OCI-LY1 (cell line): ENCODE measurements at regions not wholly inside any gene's neighbourhood (a gene's known extent, or its start where the extent isn't known, plus 50 kb on each side); places are given as distances from the start of the nearest gene placed in this dataset.

Experiments
- H2AFZ ChIP-seq: fragments of 200-600 bp; sonication (generic), shearing (Covaris generic); 2 replicates; pipeline ENCODE4 v1.6.0; 2014; ENCODE audit warnings: antibody characterized with exemption, mild to moderate bottlenecking, low read length
- H3F3A ChIP-seq: fragments of 200-600 bp; sonication (generic), shearing (Covaris generic); 2 replicates; pipeline ENCODE4 v1.6.0; 2014; ENCODE audit warnings: mild to moderate bottlenecking, antibody characterized with exemption, low read length, moderate library complexity; ENCODE audit not compliant: insufficient read depth
- H3K27ac ChIP-seq: fragments of 200-600 bp; sonication (generic); 2 replicates; pipeline ENCODE4 v1.5.1; 2014; ENCODE audit warnings: low read length, mixed run types, mild to moderate bottlenecking, low read depth; ENCODE audit not compliant: poor library complexity, severe bottlenecking
- H3K27me3 ChIP-seq: fragments of 200-600 bp; sonication (generic); 2 replicates; pipeline ENCODE4 v1.6.0; 2014; ENCODE audit warnings: antibody characterized with exemption, mild to moderate bottlenecking, low read length, moderate library complexity; ENCODE audit not compliant: insufficient read depth
- H3K36me3 ChIP-seq: fragments of 200-600 bp; sonication (generic); 2 replicates; pipeline ENCODE4 v1.6.1; 2014; ENCODE audit warnings: mild to moderate bottlenecking, antibody characterized with exemption, low read length, moderate library complexity, mixed read lengths; ENCODE audit not compliant: insufficient read depth
- H3K4me1 ChIP-seq: fragments of 200-600 bp; sonication (generic); 2 replicates; pipeline ENCODE4 v1.5.1; 2014; ENCODE audit warnings: mild to moderate bottlenecking, low read length, moderate library complexity; ENCODE audit not compliant: insufficient read depth, severe bottlenecking
- H3K4me2 ChIP-seq: fragments of 200-600 bp; sonication (generic), shearing (Covaris generic); 2 replicates; pipeline ENCODE4 v1.6.1; 2014; ENCODE audit warnings: low read length
- H3K4me3 ChIP-seq: fragments of 200-600 bp; sonication (generic); 2 replicates; pipeline ENCODE4 v1.5.1; 2014; ENCODE audit warnings: low read length, low read depth, mild to moderate bottlenecking, mixed read lengths; ENCODE audit not compliant: poor library complexity, severe bottlenecking
- H3K79me2 ChIP-seq: fragments of 200-600 bp; shearing (Covaris generic); 2 replicates; pipeline ENCODE4 v1.6.1; 2016; ENCODE audit warnings: mixed run types, low read length, mixed read lengths; ENCODE audit not compliant: insufficient read depth
- H3K9ac ChIP-seq: fragments of 200-600 bp; sonication (generic), shearing (Covaris generic); 2 replicates; pipeline ENCODE4 v1.6.1; 2014; ENCODE audit warnings: mild to moderate bottlenecking, low read length, mixed read lengths
- H3K9me2 ChIP-seq: fragments of 200-600 bp; sonication (generic), shearing (Covaris generic); 2 replicates; pipeline ENCODE4 v1.6.1; 2014; ENCODE audit warnings: low read depth, mild to moderate bottlenecking, low read length, mixed read lengths
- H3K9me3 ChIP-seq: fragments of 200-600 bp; shearing (Covaris generic); 2 replicates; pipeline ENCODE4 v1.6.1; 2014; ENCODE audit warnings: low read length, mixed read lengths
- H4K20me1 ChIP-seq: fragments of 200-600 bp; sonication (generic), shearing (Covaris generic); 2 replicates; pipeline ENCODE4 v1.6.0; 2016; ENCODE audit warnings: mild to moderate bottlenecking, low read length; ENCODE audit not compliant: insufficient read depth
- EZH2 ChIP-seq: fragments of 200-600 bp; sonication (generic), shearing (Covaris generic); IDR thresholded peaks from 2 replicates; pipeline ENCODE4 v1.8.0; 2017; ENCODE audit warnings: borderline replicate concordance, mixed run types, mild to moderate bottlenecking, antibody characterized with exemption, low read length, moderate library complexity, mixed read lengths
- TF ChIP-seq, protein P1 (sequence below): fragments of 200-600 bp; sonication (generic), shearing (Covaris generic); IDR thresholded peaks from 2 replicates; pipeline ENCODE4 v1.5.1; 2017; ENCODE audit warnings: mild to moderate bottlenecking, antibody characterized with exemption, low read length, moderate library complexity, mixed read lengths

DNA sequence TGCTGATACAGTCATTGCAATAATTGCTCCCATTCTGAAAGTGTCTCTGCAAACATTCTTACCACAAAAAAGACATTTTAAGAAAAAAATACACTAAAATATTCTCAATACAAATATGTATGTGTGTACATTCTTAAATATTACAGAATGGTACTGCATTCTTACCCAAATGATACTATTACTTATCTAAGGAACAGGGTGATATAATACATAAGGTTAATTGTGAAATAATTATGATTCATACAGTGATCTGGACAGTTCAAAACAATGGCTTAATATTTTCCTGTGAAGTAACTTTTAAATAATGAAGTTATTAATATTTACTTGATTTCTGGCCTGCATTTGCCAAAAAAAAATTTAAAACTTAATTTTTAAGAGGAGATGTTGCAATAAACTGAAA lies 694.6 kb downstream of the TUSC7 start:
- H3K4me3 ChIP-seq: no peak overlapping the region
- H3K4me1 ChIP-seq: no peaks in the 10 kb centered on the region
- no peaks in the 10 kb centered on the region for H3F3A ChIP-seq
- no peak overlapping the region for H2AFZ ChIP-seq
- no peaks in the 10 kb centered on the region for H3K9me3 ChIP-seq
- no peak overlapping the region for H3K9ac ChIP-seq
- no peaks in the 10 kb centered on the region for H3K36me3 ChIP-seq
- H3K27me3 ChIP-seq: no peaks in the 10 kb centered on the region
- no peaks in the 10 kb centered on the region for H3K9me2 ChIP-seq
- no peak for TF ChIP-seq EZH2
- TF ChIP-seq, protein P1, sequence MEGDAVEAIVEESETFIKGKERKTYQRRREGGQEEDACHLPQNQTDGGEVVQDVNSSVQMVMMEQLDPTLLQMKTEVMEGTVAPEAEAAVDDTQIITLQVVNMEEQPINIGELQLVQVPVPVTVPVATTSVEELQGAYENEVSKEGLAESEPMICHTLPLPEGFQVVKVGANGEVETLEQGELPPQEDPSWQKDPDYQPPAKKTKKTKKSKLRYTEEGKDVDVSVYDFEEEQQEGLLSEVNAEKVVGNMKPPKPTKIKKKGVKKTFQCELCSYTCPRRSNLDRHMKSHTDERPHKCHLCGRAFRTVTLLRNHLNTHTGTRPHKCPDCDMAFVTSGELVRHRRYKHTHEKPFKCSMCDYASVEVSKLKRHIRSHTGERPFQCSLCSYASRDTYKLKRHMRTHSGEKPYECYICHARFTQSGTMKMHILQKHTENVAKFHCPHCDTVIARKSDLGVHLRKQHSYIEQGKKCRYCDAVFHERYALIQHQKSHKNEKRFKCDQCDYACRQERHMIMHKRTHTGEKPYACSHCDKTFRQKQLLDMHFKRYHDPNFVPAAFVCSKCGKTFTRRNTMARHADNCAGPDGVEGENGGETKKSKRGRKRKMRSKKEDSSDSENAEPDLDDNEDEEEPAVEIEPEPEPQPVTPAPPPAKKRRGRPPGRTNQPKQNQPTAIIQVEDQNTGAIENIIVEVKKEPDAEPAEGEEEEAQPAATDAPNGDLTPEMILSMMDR: no peak
- no peaks in the 10 kb centered on the region for H4K20me1 ChIP-seq
- H3K4me2 ChIP-seq: no peak overlapping the region
- no peaks in the 10 kb centered on the region for H3K79me2 ChIP-seq
- H3K27ac ChIP-seq: no peak overlapping the region

DNA sequence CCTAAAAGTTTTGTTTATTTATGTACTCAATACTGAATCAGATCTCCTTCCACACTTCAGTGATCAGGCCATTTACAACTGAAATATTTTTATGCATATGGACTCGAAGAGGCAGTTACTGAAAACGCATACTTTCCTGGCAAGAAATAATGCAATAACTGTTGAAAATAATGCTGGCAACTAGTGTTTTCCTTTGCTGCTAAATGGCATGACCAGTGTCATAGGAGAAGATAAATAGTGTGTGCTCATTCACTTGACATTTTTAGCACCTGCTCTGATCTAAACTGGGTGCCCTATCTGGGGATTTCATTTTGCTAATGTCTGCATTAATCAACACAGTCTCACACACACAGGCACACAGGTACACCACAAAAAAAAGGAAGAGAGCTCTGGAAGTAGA lies 695.2 kb downstream of the TUSC7 start:
- Histone ChIP-seq H3K27ac (no peak overlapping the region), H3K9ac (no peak overlapping the region), H3K36me3 (no peaks in the 10 kb centered on the region), H3K4me2 (no peak overlapping the region), H3K9me2 (no peaks in the 10 kb centered on the region), H3K79me2 (no peaks in the 10 kb centered on the region), H3F3A (no peaks in the 10 kb centered on the region), H3K27me3 (no peaks in the 10 kb centered on the region), H4K20me1 (no peaks in the 10 kb centered on the region), H3K4me1 (no peaks in the 10 kb centered on the region), H3K9me3 (no peaks in the 10 kb centered on the region), H3K4me3 (no peak overlapping the region), H2AFZ (no peak overlapping the region)
- no peak for TF ChIP-seq EZH2
- TF ChIP-seq, protein P1: no peak

DNA sequence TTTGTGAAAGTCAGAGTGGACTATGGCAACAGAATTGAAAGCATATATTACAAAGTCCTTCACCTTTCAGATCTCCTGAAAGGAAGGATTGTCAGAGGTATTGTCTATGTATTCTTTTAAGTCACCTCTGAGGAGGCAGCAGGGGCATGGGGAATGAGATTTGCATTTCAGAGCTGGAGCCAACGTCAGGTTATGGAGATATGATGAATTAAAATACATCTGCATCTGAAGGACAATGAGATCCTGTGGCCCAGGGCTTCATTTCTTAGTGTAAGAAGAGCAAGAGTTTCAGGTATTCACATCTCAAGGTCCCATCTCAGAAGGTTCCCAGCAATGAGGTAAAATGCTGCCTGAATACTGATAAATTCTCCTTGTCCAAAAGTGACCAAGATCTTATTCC lies 695.8 kb downstream of the TUSC7 start:
- Histone ChIP-seq H3K4me2 (no peak overlapping the region), H4K20me1 (no peaks in the 10 kb centered on the region), H3F3A (no peaks in the 10 kb centered on the region), H3K4me3 (no peak overlapping the region), H3K79me2 (no peaks in the 10 kb centered on the region), H3K9ac (no peak overlapping the region), H3K27me3 (no peaks in the 10 kb centered on the region), H3K27ac (no peak overlapping the region), H2AFZ (no peak overlapping the region), H3K9me2 (no peaks in the 10 kb centered on the region), H3K9me3 (no peaks in the 10 kb centered on the region), H3K4me1 (no peaks in the 10 kb centered on the region), H3K36me3 (no peaks in the 10 kb centered on the region)
- TF ChIP-seq, protein P1: no peak
